HG02885 (cell line): ENCODE measurements at regions not wholly inside any gene's neighbourhood (a gene's known extent, or its start where the extent isn't known, plus 50 kb on each side); places are given as distances from the start of the nearest gene placed in this dataset.

Source experiments
- ATAC-seq: cut with Tn5 transposase; IDR thresholded peaks from one replicate; pipeline ENCODE4 v1.9.1; 2021; ENCODE audit warnings: mild to moderate bottlenecking; ENCODE audit not compliant: unreplicated experiment, poor library complexity

- no peak for ATAC-seq
Observed at GRCh38 chr9:107431461-107431860, 58.1 kb downstream of the KLF4 start.

GRCh38 chr9:107430071-107430470, 59.5 kb downstream of the KLF4 start:
- no peak for ATAC-seq

- no peak for ATAC-seq
Observed at GRCh38 chr9:107426126-107426525, 63.4 kb downstream of the KLF4 start.

- ATAC-seq, result peak; percentile 93
Observed at GRCh38 chr9:107425101-107426025, 64.2 kb downstream of the KLF4 start.

- ATAC-seq, result no peak
Observed at GRCh38 chr9:107423540-107423939, 66.0 kb downstream of the KLF4 start.

- ATAC-seq, result peak; percentile 55
Observed at GRCh38 chr9:107422189-107423185, 67.1 kb downstream of the KLF4 start.

- no peak for ATAC-seq
Observed at GRCh38 chr9:107410420-107410819, 79.1 kb downstream of the KLF4 start.

GRCh38 chr9:107409581-107410389, 79.8 kb downstream of the KLF4 start:
- ATAC-seq, result no peak

GRCh38 chr9:107407675-107408074, 81.9 kb downstream of the KLF4 start:
- ATAC-seq, result no peak

- no peak for ATAC-seq
Observed at GRCh38 chr9:107405511-107405910, 84.1 kb downstream of the KLF4 start.

GRCh38 chr9:107404736-107405135, 84.8 kb downstream of the KLF4 start:
- no peak for ATAC-seq

- ATAC-seq, result no peak
Observed at GRCh38 chr9:107404161-107404560, 85.4 kb downstream of the KLF4 start.

GRCh38 chr9:107397076-107398044, 92.2 kb downstream of the KLF4 start:
- ATAC-seq, result no peak

GRCh38 chr9:107394264-107394663, 95.3 kb downstream of the KLF4 start:
- ATAC-seq, result no peak

GRCh38 chr9:107390778-107391177, 98.8 kb downstream of the KLF4 start:
- ATAC-seq, result no peak

- no peak for ATAC-seq
Observed at GRCh38 chr9:107390279-107390678, 99.3 kb downstream of the KLF4 start.

GRCh38 chr9:107389617-107390071, 99.9 kb downstream of the KLF4 start:
- no peak for ATAC-seq

- ATAC-seq, result no peak
Observed at GRCh38 chr9:107388890-107389289, 100.7 kb downstream of the KLF4 start.

- no peak for ATAC-seq
Observed at GRCh38 chr9:107387409-107387808, 102.2 kb downstream of the KLF4 start.
